ENCODE measurements at regions not wholly inside any gene's neighbourhood (a gene's known extent, or its start where the extent isn't known, plus 50 kb on each side); places are given as distances from the start of the nearest gene placed in this dataset.

DNA sequence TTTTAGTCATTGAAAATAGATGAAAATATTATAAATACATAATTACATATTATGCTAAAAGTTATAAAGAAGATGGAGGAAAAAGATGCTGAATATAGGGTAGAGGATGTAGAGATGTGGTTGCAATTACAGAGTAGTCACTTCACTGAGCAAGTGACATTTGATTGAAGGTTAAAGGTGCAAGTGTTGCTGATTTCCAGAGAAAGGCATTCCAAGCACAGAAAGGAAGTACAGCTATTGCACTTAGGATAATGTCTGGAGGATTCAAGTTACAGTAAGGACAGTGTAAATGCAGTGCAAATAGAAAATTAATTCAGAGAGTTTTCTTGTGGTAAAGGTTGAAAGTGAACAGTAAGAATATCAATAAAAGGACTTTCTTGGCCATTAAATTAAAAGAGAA lies 1721.8 kb downstream of the PCDH9 start:
- Mint-ChIP-seq H3K9me3 (ENCODE audit: low read depth) (peaks cover 5% of the 10 kb centered on the region), H3K4me3 (ENCODE audit: unreplicated experiment) (no peak overlapping the region), H3K4me1 (ENCODE audit: low read depth) (peaks cover 4% of the 10 kb centered on the region), H3K36me3 (ENCODE audit: low read depth) (peaks cover 2% of the 10 kb centered on the region), H3K27me3 (ENCODE audit: low read depth) (no peaks in the 10 kb centered on the region), H3K27ac (ENCODE audit: unreplicated experiment) (no peak overlapping the region)
- TF ChIP-seq, protein P1, sequence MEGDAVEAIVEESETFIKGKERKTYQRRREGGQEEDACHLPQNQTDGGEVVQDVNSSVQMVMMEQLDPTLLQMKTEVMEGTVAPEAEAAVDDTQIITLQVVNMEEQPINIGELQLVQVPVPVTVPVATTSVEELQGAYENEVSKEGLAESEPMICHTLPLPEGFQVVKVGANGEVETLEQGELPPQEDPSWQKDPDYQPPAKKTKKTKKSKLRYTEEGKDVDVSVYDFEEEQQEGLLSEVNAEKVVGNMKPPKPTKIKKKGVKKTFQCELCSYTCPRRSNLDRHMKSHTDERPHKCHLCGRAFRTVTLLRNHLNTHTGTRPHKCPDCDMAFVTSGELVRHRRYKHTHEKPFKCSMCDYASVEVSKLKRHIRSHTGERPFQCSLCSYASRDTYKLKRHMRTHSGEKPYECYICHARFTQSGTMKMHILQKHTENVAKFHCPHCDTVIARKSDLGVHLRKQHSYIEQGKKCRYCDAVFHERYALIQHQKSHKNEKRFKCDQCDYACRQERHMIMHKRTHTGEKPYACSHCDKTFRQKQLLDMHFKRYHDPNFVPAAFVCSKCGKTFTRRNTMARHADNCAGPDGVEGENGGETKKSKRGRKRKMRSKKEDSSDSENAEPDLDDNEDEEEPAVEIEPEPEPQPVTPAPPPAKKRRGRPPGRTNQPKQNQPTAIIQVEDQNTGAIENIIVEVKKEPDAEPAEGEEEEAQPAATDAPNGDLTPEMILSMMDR (IDR thresholded peaks at IDR 0.05) = no peak
- DNase-seq (ENCODE audit: low spot score) = no peak

DNA sequence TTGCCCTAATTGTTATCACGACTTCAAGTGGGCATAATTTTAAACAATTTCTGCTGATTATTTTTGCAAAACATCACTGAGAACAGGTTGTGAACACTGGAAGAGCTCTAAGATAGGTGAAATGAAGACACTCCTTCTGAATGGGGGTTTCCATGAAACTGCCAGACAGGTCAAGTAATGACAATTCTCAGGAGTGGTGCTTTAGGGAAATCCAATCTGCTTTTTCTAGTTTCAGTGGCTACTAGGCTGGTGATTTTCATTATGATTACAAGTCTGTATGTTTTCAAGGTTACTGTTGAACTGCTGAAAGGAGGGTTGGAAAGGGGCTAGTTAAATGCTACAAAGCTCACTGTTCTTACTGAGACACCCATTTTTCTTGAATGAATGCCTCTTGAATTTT lies 1724.2 kb downstream of the PCDH9 start:
- Mint-ChIP-seq H3K36me3 (ENCODE audit: low read depth) (peaks cover 2% of the 10 kb centered on the region), H3K27me3 (ENCODE audit: low read depth) (no peaks in the 10 kb centered on the region), H3K4me3 (ENCODE audit: unreplicated experiment) (no peak overlapping the region), H3K27ac (ENCODE audit: unreplicated experiment) (no peak overlapping the region), H3K4me1 (ENCODE audit: low read depth) (peaks cover 4% of the 10 kb centered on the region), H3K9me3 (ENCODE audit: low read depth) (peaks cover 11% of the 10 kb centered on the region)
- no peak for DNase-seq (ENCODE audit: low spot score)
- TF ChIP-seq, protein P1 (IDR thresholded peaks at IDR 0.05) = no peak

DNA sequence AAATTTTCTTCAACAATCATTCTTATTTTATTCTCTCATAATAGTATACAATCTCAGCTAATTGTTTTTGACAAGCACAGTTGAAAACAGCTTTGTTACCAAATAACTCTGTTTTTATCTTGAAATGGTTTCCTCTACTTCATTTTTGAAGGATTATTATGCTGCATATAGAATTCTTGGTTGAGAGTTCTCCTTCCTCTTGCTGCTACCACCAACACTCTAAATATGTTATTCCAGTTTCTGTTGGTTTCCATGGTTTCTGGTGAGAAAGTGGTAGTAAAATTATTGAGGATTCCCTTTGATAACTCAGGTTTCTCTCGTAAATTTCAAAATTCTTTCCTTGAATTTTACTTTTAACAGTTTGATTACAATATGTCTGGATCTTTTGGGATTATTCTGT lies 1725.9 kb downstream of the PCDH9 start:
- no peaks in the 10 kb centered on the region for H3K27me3 Mint-ChIP-seq (ENCODE audit: low read depth)
- H3K9me3 Mint-ChIP-seq (ENCODE audit: low read depth) = peaks cover 11% of the 10 kb centered on the region
- H3K4me3 Mint-ChIP-seq (ENCODE audit: unreplicated experiment) = no peak overlapping the region
- no peak overlapping the region for H3K27ac Mint-ChIP-seq (ENCODE audit: unreplicated experiment)
- no peak for DNase-seq (ENCODE audit: low spot score)
- TF ChIP-seq, protein P1 (IDR thresholded peaks at IDR 0.05) = no peak
- H3K4me1 Mint-ChIP-seq (ENCODE audit: low read depth) = peaks cover 4% of the 10 kb centered on the region
- H3K36me3 Mint-ChIP-seq (ENCODE audit: low read depth) = peaks cover 2% of the 10 kb centered on the region

DNA sequence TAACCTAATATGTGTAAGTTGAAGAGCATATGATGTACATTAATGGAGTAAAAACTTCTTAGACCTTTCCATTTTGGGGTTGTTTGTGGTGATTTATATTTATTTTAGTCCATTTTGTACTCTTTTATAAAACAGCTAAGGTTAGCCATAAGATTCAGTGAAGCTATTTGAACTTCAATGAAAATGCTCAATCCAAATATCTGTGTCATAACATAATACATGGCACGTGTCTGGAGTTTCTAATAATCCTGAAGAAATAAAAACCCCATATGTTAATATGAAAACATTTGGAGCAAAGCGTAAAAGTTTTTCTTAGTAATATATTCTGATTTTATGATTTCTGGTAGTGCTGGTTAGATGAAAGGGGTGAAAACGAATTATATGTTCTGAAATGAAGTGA lies 1729.7 kb downstream of the PCDH9 start:
- Mint-ChIP-seq H3K4me1 (ENCODE audit: low read depth) (peaks cover 2% of the 10 kb centered on the region), H3K36me3 (ENCODE audit: low read depth) (peaks cover 2% of the 10 kb centered on the region), H3K9me3 (ENCODE audit: low read depth) (peaks cover 16% of the 10 kb centered on the region), H3K27me3 (ENCODE audit: low read depth) (no peaks in the 10 kb centered on the region), H3K27ac (ENCODE audit: unreplicated experiment) (no peak overlapping the region), H3K4me3 (ENCODE audit: unreplicated experiment) (no peak overlapping the region)
- DNase-seq (ENCODE audit: low spot score) = no peak
- TF ChIP-seq, protein P1 (IDR thresholded peaks at IDR 0.05) = no peak

DNA sequence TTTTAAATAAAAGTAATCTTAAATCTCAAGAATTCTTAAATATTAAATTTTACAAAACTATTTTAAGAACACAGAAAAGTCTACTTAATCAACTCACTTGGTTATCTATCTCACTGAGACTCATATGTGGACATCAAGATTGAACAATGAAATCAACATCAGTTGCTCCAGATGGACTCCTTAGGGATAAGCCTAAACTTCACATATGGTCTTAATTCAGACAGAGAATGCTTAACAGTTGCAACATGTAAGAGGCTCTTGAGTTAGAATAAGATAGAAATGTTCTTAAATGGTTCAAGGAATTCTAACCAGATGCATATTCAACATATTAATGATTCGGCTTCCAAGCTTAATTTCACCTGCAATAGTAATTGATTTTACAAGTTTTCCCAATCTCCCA lies 1730.9 kb downstream of the PCDH9 start:
- no peak overlapping the region for H3K4me3 Mint-ChIP-seq (ENCODE audit: unreplicated experiment)
- H3K4me1 Mint-ChIP-seq (ENCODE audit: low read depth) = peaks cover 2% of the 10 kb centered on the region
- peaks cover 12% of the 10 kb centered on the region for H3K9me3 Mint-ChIP-seq (ENCODE audit: low read depth)
- no peak for DNase-seq (ENCODE audit: low spot score)
- H3K27me3 Mint-ChIP-seq (ENCODE audit: low read depth) = no peaks in the 10 kb centered on the region
- no peak overlapping the region for H3K27ac Mint-ChIP-seq (ENCODE audit: unreplicated experiment)
- TF ChIP-seq, protein P1 (IDR thresholded peaks at IDR 0.05) = no peak
- H3K36me3 Mint-ChIP-seq (ENCODE audit: low read depth) = no peaks in the 10 kb centered on the region
